ENCODE measurements at regions not wholly inside any gene's neighbourhood (a gene's known extent, or its start where the extent isn't known, plus 50 kb on each side); places are given as distances from the start of the nearest gene placed in this dataset.
"Not testable (repeated sequence)": the region's sequence is repeated elsewhere in the genome, so short reads cannot be mapped to it uniquely, and the experiment has no call there.

- peak; percentile 54 for DNase-seq (ENCODE audit: low read depth)
Observed at GRCh38 chr18:46226461-46226860, 122.3 kb downstream of the HAUS1 start.

- DNase-seq (ENCODE audit: low read depth): not testable (repeated sequence)
Observed at GRCh38 chr18:46229641-46230040, 125.5 kb downstream of the HAUS1 start.

GRCh38 chr18:46236156-46236555 lies 132.0 kb downstream of the HAUS1 start:
- no peak for DNase-seq (ENCODE audit: low read depth)

- DNase-seq (ENCODE audit: low read depth): no peak
Observed at GRCh38 chr18:46237891-46238290, 133.7 kb downstream of the HAUS1 start.

- no peak for DNase-seq (ENCODE audit: low read depth)
Observed at GRCh38 chr18:46239549-46239948, 135.4 kb downstream of the HAUS1 start.

- DNase-seq (ENCODE audit: low read depth): no peak
Observed at GRCh38 chr18:46239998-46240397, 135.8 kb downstream of the HAUS1 start.

GRCh38 chr18:46241393-46241792 lies 137.2 kb downstream of the HAUS1 start:
- DNase-seq (ENCODE audit: low read depth): not testable (repeated sequence)

- DNase-seq (ENCODE audit: low read depth): no peak
Observed at GRCh38 chr18:46242183-46242582, 138.0 kb downstream of the HAUS1 start.

GRCh38 chr18:46243095-46243494 lies 138.9 kb downstream of the HAUS1 start:
- DNase-seq (ENCODE audit: low read depth): no peak

- no peak for DNase-seq (ENCODE audit: low read depth)
Observed at GRCh38 chr18:46243673-46244072, 139.5 kb downstream of the HAUS1 start.

GRCh38 chr18:46246101-46246500 lies 141.9 kb downstream of the HAUS1 start:
- DNase-seq (ENCODE audit: low read depth): no peak

- peak; percentile 42 for DNase-seq (ENCODE audit: low read depth)
Observed at GRCh38 chr18:46247942-46248341, 143.8 kb downstream of the HAUS1 start.

- peak; percentile 96 for DNase-seq (ENCODE audit: low read depth)
Observed at GRCh38 chr18:46250084-46250811, 146.1 kb downstream of the HAUS1 start.

GRCh38 chr18:46250812-46251173 lies 146.6 kb downstream of the HAUS1 start:
- no peak for DNase-seq (ENCODE audit: low read depth)

GRCh38 chr18:46252759-46253158 lies 148.6 kb downstream of the HAUS1 start:
- DNase-seq (ENCODE audit: low read depth): peak; percentile 57

GRCh38 chr18:46253498-46253897 lies 149.3 kb downstream of the HAUS1 start:
- DNase-seq (ENCODE audit: low read depth): peak; percentile 89

GRCh38 chr18:46256078-46256477 lies 151.9 kb downstream of the HAUS1 start:
- no peak for DNase-seq (ENCODE audit: low read depth)

- DNase-seq (ENCODE audit: low read depth): no peak
Observed at GRCh38 chr18:46257366-46257765, 153.2 kb downstream of the HAUS1 start.

- DNase-seq (ENCODE audit: low read depth): peak; percentile 95
Observed at GRCh38 chr18:46260016-46260878, 156.1 kb downstream of the HAUS1 start.

GRCh38 chr18:46260879-46261143 lies 156.6 kb downstream of the HAUS1 start:
- no peak for DNase-seq (ENCODE audit: low read depth)

- DNase-seq (ENCODE audit: low read depth): peak; percentile 65
Observed at GRCh38 chr18:46261799-46262198, 157.6 kb downstream of the HAUS1 start.

GRCh38 chr18:46262856-46263255 lies 158.7 kb downstream of the HAUS1 start:
- no peak for DNase-seq (ENCODE audit: low read depth)

GRCh38 chr18:46264255-46264654 lies 160.1 kb downstream of the HAUS1 start:
- DNase-seq (ENCODE audit: low read depth): peak; percentile 70

All from M059J (cell line).